Gastrocnemius medialis (tissue), 4 donors: ENCODE measurements at regions not wholly inside any gene's neighbourhood (a gene's known extent, or its start where the extent isn't known, plus 50 kb on each side); places are given as distances from the start of the nearest gene placed in this dataset.

Source experiments
- CTCF ChIP-seq, 5 experiments: fragments of 450-650 bp in 3 of 5; fragments of 200-600 bp in 2 of 5; sonication (generic) in 2 of 5; IDR thresholded peaks in 4 of 5; conservative IDR thresholded peaks in 1 of 5; 1 replicate in 4 of 5; 2 replicates in 1 of 5; pipeline ENCODE4 v1.5.1; 2016 to 2019; ENCODE audit warnings: antibody characterized with exemption in 5 of 5, mild to moderate bottlenecking in 3 of 5, moderate library complexity in 3 of 5
- POLR2A ChIP-seq, 2 donors: fragments of 450-650 bp; IDR thresholded peaks; one replicate each; pipeline ENCODE4 v1.6.1; 2017; ENCODE audit warnings: antibody characterized with exemption in 2 of 2, mild to moderate bottlenecking in 2 of 2, moderate library complexity in 2 of 2

GRCh38 chr10:8438603-8439002 is 384.1 kb downstream of the GATA3 start:
- TF ChIP-seq POLR2A (IDR thresholded peaks at IDR 0.05) (no peak), CTCF (IDR thresholded peaks at IDR 0.05 in 4 of 5, conservative IDR thresholded peaks at IDR 0.05 in 1 of 5) (no peak)
